H9 (cell line): ENCODE measurements at regions not wholly inside any gene's neighbourhood (a gene's known extent, or its start where the extent isn't known, plus 50 kb on each side); places are given as distances from the start of the nearest gene placed in this dataset.

Source experiments
- DNase-seq: peaks from one replicate; pipeline ENCODE4 v3.0.0-alpha.2; 2017
- H2AFZ ChIP-seq: one replicate; pipeline ENCODE4 v1.6.1; 2013; ENCODE audit warnings: mild to moderate bottlenecking, low read length, control low read depth, moderate library complexity
- H2AK5ac ChIP-seq: 2 replicates; pipeline ENCODE4 v1.6.1; 2013; ENCODE audit warnings: low read length, control low read depth, mixed read lengths; ENCODE audit not compliant: insufficient read length
- H2BK120ac ChIP-seq: one replicate; pipeline ENCODE4 v1.6.1; 2013; ENCODE audit warnings: low read depth, mild to moderate bottlenecking, low read length, control low read depth, inconsistent platforms; ENCODE audit not compliant: poor library complexity, severe bottlenecking
- H2BK12ac ChIP-seq: 2 replicates; pipeline ENCODE4 v1.6.1; 2013; ENCODE audit warnings: low read length, control low read depth, mixed read lengths, low read depth; ENCODE audit not compliant: insufficient read length
- H2BK15ac ChIP-seq: 2 replicates; pipeline ENCODE4 v1.6.1; 2013; ENCODE audit warnings: low read depth, low read length, control low read depth
- H2BK20ac ChIP-seq: one replicate; pipeline ENCODE4 v1.6.1; 2013; ENCODE audit warnings: low read depth, mild to moderate bottlenecking, low read length, control low read depth, inconsistent platforms; ENCODE audit not compliant: poor library complexity, severe bottlenecking
- H2BK5ac ChIP-seq: 2 replicates; pipeline ENCODE4 v1.6.1; 2013; ENCODE audit warnings: low read length, control low read depth, mixed read lengths; ENCODE audit not compliant: insufficient read length
- H3K14ac ChIP-seq: 2 replicates; pipeline ENCODE4 v1.6.1; 2013; ENCODE audit warnings: low read length, control low read depth; ENCODE audit not compliant: insufficient read depth
- H3K18ac ChIP-seq: 2 replicates; pipeline ENCODE4 v1.6.1; 2013; ENCODE audit warnings: low read depth, mild to moderate bottlenecking, mixed read lengths, low read length, control low read depth; ENCODE audit not compliant: insufficient read length
- H3K23ac ChIP-seq: 2 replicates; pipeline ENCODE4 v1.6.1; 2013; ENCODE audit warnings: low read length, control low read depth, mixed read lengths, low read depth; ENCODE audit not compliant: insufficient read length
- H3K23me2 ChIP-seq: 2 replicates; pipeline ENCODE4 v1.6.1; 2013; ENCODE audit warnings: low read depth, mild to moderate bottlenecking, mixed read lengths, low read length, control low read depth; ENCODE audit not compliant: insufficient read length, poor library complexity, severe bottlenecking
- H3K27ac ChIP-seq: 2 replicates; pipeline ENCODE4 v1.5.1; 2013; ENCODE audit warnings: low read length, control low read depth, mixed read lengths, low read depth; ENCODE audit not compliant: insufficient read length
- H3K27me3 ChIP-seq: 2 replicates; pipeline ENCODE4 v1.6.1; 2013; ENCODE audit warnings: low read length, control low read depth, inconsistent platforms; ENCODE audit not compliant: insufficient read depth
- H3K4ac ChIP-seq: 2 replicates; pipeline ENCODE4 v1.6.1; 2013; ENCODE audit warnings: low read depth, mild to moderate bottlenecking, control low read depth, inconsistent platforms, low read length, moderate library complexity
- H3K4me1 ChIP-seq: 2 replicates; pipeline ENCODE4 v1.6.1; 2013; ENCODE audit warnings: low read length, control low read depth, inconsistent platforms; ENCODE audit not compliant: insufficient read depth
- H3K4me2 ChIP-seq: 2 replicates; pipeline ENCODE4 v1.6.1; 2013; ENCODE audit warnings: low read length, control low read depth, mixed read lengths; ENCODE audit not compliant: insufficient read length, insufficient read depth
- H3K56ac ChIP-seq: 2 replicates; pipeline ENCODE4 v1.6.1; 2013; ENCODE audit warnings: low read depth, mild to moderate bottlenecking, mixed read lengths, low read length, control low read depth; ENCODE audit not compliant: insufficient read length
- H3K79me1 ChIP-seq: 2 replicates; pipeline ENCODE4 v1.6.1; 2013; ENCODE audit warnings: low read depth, mild to moderate bottlenecking, moderate library complexity, low read length, control low read depth, inconsistent platforms; ENCODE audit not compliant: insufficient read depth, poor library complexity, severe bottlenecking
- H3K79me2 ChIP-seq: 2 replicates; pipeline ENCODE4 v1.6.1; 2013; ENCODE audit warnings: low read length, control low read depth, inconsistent platforms; ENCODE audit not compliant: insufficient read depth
- H3K9ac ChIP-seq: 2 replicates; pipeline ENCODE4 v1.6.1; 2013; ENCODE audit warnings: low read length, control low read depth, mixed read lengths; ENCODE audit not compliant: insufficient read length; ENCODE audit errors: extremely low read depth
- H3K9me3 ChIP-seq: one replicate; pipeline ENCODE4 v1.6.1; 2013; ENCODE audit warnings: low read depth, low read length, inconsistent platforms; ENCODE audit not compliant: control insufficient read depth
- H3T11ph ChIP-seq: one replicate; pipeline ENCODE4 v1.6.1; 2013; ENCODE audit warnings: mild to moderate bottlenecking, low read length, control low read depth, inconsistent platforms
- H4K20me1 ChIP-seq: one replicate; pipeline ENCODE4 v1.6.1; 2013; ENCODE audit not compliant: control insufficient read depth, insufficient read length, insufficient read depth
- H4K5ac ChIP-seq: 2 replicates; pipeline ENCODE4 v1.6.1; 2013; ENCODE audit warnings: low read depth, mild to moderate bottlenecking, mixed read lengths, low read length, control low read depth; ENCODE audit not compliant: insufficient read length
- H4K8ac ChIP-seq: replicated peaks from 2 replicates; pipeline ENCODE4 v1.6.1; 2013; ENCODE audit warnings: low read length, control low read depth, mixed read lengths, low read depth; ENCODE audit not compliant: insufficient read length
- H4K91ac ChIP-seq: 2 replicates; pipeline ENCODE4 v1.6.1; 2013; ENCODE audit warnings: low read depth, mild to moderate bottlenecking, moderate library complexity, mixed read lengths, low read length, control low read depth; ENCODE audit not compliant: insufficient read length
- H3K27ac Mint-ChIP-seq, 3 experiments: 2 replicates in 2 of 3; 3 replicates in 1 of 3; pipeline ENCODE4 v1.8.0; 2020 to 2021; ENCODE audit warnings: mixed read lengths in 3 of 3, mild to moderate bottlenecking in 1 of 3, moderate library complexity in 1 of 3
- H3K27me3 Mint-ChIP-seq: 2 replicates; pipeline ENCODE4 v1.8.0; 2021; ENCODE audit warnings: low read depth, mild to moderate bottlenecking, moderate library complexity, mixed read lengths
- H3K36me3 Mint-ChIP-seq, 3 experiments: 2 replicates in 2 of 3; 3 replicates in 1 of 3; pipeline ENCODE4 v1.8.0; 2020 to 2021; ENCODE audit warnings: low read depth in 3 of 3, mixed read lengths in 3 of 3; ENCODE audit not compliant: insufficient read depth in 1 of 3
- H3K4me1 Mint-ChIP-seq, 2 experiments: 2 replicates each; pipeline ENCODE4 v1.8.0; 2020; ENCODE audit warnings: mixed read lengths in 2 of 2
- H3K4me3 Mint-ChIP-seq, 2 experiments: 2 replicates in 1 of 2; 3 replicates in 1 of 2; pipeline ENCODE4 v1.8.0; 2020 to 2021; ENCODE audit warnings: mild to moderate bottlenecking in 2 of 2, mixed read lengths in 2 of 2, moderate library complexity in 1 of 2
- H3K9me3 Mint-ChIP-seq, 2 experiments: 2 replicates in 1 of 2; 3 replicates in 1 of 2; pipeline ENCODE4 v1.8.0; 2020; ENCODE audit warnings: mild to moderate bottlenecking in 2 of 2, mixed read lengths in 2 of 2, moderate library complexity in 1 of 2
- CTCF ChIP-seq: fragments of 200-600 bp; sonication (generic); conservative IDR thresholded peaks from 3 replicates; pipeline ENCODE4 v1.8.0; 2021; ENCODE audit warnings: antibody characterized with exemption, mild to moderate bottlenecking
- WGBS: extraction: QIAGEN DNeasy Blood & Tissue Kit; methylation state at CpG from one replicate; pipeline ENCODE4 v1.1.7; 2013; ENCODE audit warnings: missing lambda C conversion rate, low lambda C conversion rate, mixed read lengths; ENCODE audit not compliant: insufficient read length; ENCODE audit errors: extremely low coverage; 5-methylcytosine and 5-hydroxymethylcytosine counted together

- H3K27me3 Mint-ChIP-seq = no peaks in the 10 kb centered on the region
- WGBS = no CpG with 5 or more reads among the region's 2 CpGs
- Histone ChIP-seq H2BK120ac (no peak overlapping the region), H3K27me3 (no peaks in the 10 kb centered on the region), H4K5ac (no peak overlapping the region), H3K79me1 (no peaks in the 10 kb centered on the region), H3K4me2 (no peak overlapping the region), H3K4ac (no peak overlapping the region), H2AK5ac (no peak overlapping the region), H3K79me2 (no peaks in the 10 kb centered on the region), H3K14ac (no peak overlapping the region), H4K91ac (no peak overlapping the region), H2AFZ (no peak overlapping the region), H3K56ac (no peak overlapping the region), H3K4me1 (no peaks in the 10 kb centered on the region), H3K23ac (no peak overlapping the region), H3T11ph (no peak overlapping the region), H2BK12ac (no peak overlapping the region), H4K8ac (no peak overlapping the region), H3K9ac (no peak overlapping the region), H3K27ac (no peak overlapping the region), H2BK15ac (no peak overlapping the region), H2BK20ac (no peak overlapping the region), H2BK5ac (no peak overlapping the region), H3K23me2 (no peaks in the 10 kb centered on the region), H3K18ac (no peak overlapping the region), H3K9me3 (no peaks in the 10 kb centered on the region), H4K20me1 (no peaks in the 10 kb centered on the region)
- H3K4me3 Mint-ChIP-seq = no peak overlapping the region
- no peak for DNase-seq
- no peaks in the 10 kb centered on the region for H3K4me1 Mint-ChIP-seq
- peaks cover 6 to 8% of the 10 kb centered on the region in 2 experiments for H3K9me3 Mint-ChIP-seq
- H3K27ac Mint-ChIP-seq = no peak overlapping the region
- peaks cover 0 to 4% (median 3%) of the 10 kb centered on the region in 3 experiments; a peak in 2 of 7 replicates for H3K36me3 Mint-ChIP-seq
- TF ChIP-seq CTCF = no peak
These were observed 926.6 kb upstream of the AUTS2 start for GRCh38 chr7:68671671-68672070.
